ENCODE measurements at regions not wholly inside any gene's neighbourhood (a gene's known extent, or its start where the extent isn't known, plus 50 kb on each side); places are given as distances from the start of the nearest gene placed in this dataset.

GRCh38 chr4:14364953-14365536 lies 637.2 kb upstream of the CPEB2 start:
- DNase-seq (ENCODE audit: low spot score), result peak; percentile 43
- TF ChIP-seq CTCF (IDR thresholded peaks at IDR 0.05), result no peak
- peak; percentile 49 for TF ChIP-seq POLR2AphosphoS5 (IDR thresholded peaks at IDR 0.05)
- Histone ChIP-seq H3K27me3 (replicated peaks; ENCODE audit: insufficient read depth) (no peaks in the 10 kb centered on the region), H3K36me3 (no peaks in the 10 kb centered on the region), H3K27ac (no peak overlapping the region), H3K4me3 (no peak overlapping the region), H3K4me1 (replicated peaks) (no peaks in the 10 kb centered on the region), H3K9me3 (no peaks in the 10 kb centered on the region)
- intact Hi-C loops (cut with DNase I), result no loop called here

- no peak overlapping the region for H3K27ac ChIP-seq
- intact Hi-C loops (cut with DNase I), result no loop called here
- no peaks in the 10 kb centered on the region for H3K4me1 ChIP-seq (replicated peaks)
- H3K4me3 ChIP-seq, result no peak overlapping the region
- no peak for TF ChIP-seq POLR2A (IDR thresholded peaks at IDR 0.05)
- no peak for TF ChIP-seq CTCF (IDR thresholded peaks at IDR 0.05)
- no peak for TF ChIP-seq POLR2AphosphoS5 (IDR thresholded peaks at IDR 0.05)
- H3K27me3 ChIP-seq (replicated peaks; ENCODE audit: insufficient read depth), result no peaks in the 10 kb centered on the region
- H3K9me3 ChIP-seq, result no peaks in the 10 kb centered on the region
- no peaks in the 10 kb centered on the region for H3K36me3 ChIP-seq
- no peak for DNase-seq (ENCODE audit: low spot score)
- 50% methylated on average over 4 of the region's 4 CpGs for WGBS
Measured at GRCh38 chr4:14368391-14368790, 633.9 kb upstream of the CPEB2 start.

DNA sequence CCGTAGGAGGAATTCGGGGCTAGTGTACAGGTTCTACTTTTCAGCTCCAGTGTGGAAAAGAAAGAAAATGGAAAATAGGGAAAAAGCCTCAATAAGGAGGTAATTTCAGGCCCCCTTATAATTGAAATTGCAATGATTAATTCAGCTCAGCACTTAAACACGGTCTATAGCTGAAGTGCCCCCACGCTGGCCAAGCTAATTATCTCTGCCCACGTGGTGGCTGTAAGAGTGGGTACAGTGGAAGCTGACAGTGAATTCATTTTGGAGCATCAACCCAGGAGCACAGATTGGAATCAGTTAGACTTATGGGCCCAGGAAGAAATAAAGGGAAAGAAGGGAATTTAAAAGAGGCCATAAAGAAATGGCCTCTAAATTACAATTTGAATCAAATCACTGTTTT lies 631.1 kb upstream of the CPEB2 start:
- TF ChIP-seq POLR2A (IDR thresholded peaks at IDR 0.05) (no peak), POLR2AphosphoS5 (IDR thresholded peaks at IDR 0.05) (no peak), CTCF (IDR thresholded peaks at IDR 0.05) (no peak)
- intact Hi-C loops (cut with DNase I), result no loop called here
- H3K27me3 ChIP-seq (replicated peaks; ENCODE audit: insufficient read depth), result no peaks in the 10 kb centered on the region
- no peaks in the 10 kb centered on the region for H3K36me3 ChIP-seq
- no peaks in the 10 kb centered on the region for H3K4me1 ChIP-seq (replicated peaks)
- H3K9me3 ChIP-seq, result no peaks in the 10 kb centered on the region
- WGBS, result 73% methylated on average over 5 of the region's 5 CpGs
- no peak for DNase-seq (ENCODE audit: low spot score)
- no peak overlapping the region for H3K27ac ChIP-seq
- H3K4me3 ChIP-seq, result no peak overlapping the region

- no peaks in the 10 kb centered on the region for H3K4me1 ChIP-seq (replicated peaks)
- intact Hi-C loops (cut with DNase I), result no loop called here
- H3K27ac ChIP-seq, result no peak overlapping the region
- no peak for DNase-seq (ENCODE audit: low spot score)
- no peaks in the 10 kb centered on the region for H3K27me3 ChIP-seq (replicated peaks; ENCODE audit: insufficient read depth)
- WGBS, result 81% methylated on average over 5 of the region's 5 CpGs
- H3K9me3 ChIP-seq, result no peaks in the 10 kb centered on the region
- no peak overlapping the region for H3K4me3 ChIP-seq
- H3K36me3 ChIP-seq, result no peaks in the 10 kb centered on the region
- TF ChIP-seq CTCF (IDR thresholded peaks at IDR 0.05) (no peak), POLR2A (IDR thresholded peaks at IDR 0.05) (no peak), POLR2AphosphoS5 (IDR thresholded peaks at IDR 0.05) (no peak)
Measured at GRCh38 chr4:14375816-14376215, 626.5 kb upstream of the CPEB2 start.

DNA sequence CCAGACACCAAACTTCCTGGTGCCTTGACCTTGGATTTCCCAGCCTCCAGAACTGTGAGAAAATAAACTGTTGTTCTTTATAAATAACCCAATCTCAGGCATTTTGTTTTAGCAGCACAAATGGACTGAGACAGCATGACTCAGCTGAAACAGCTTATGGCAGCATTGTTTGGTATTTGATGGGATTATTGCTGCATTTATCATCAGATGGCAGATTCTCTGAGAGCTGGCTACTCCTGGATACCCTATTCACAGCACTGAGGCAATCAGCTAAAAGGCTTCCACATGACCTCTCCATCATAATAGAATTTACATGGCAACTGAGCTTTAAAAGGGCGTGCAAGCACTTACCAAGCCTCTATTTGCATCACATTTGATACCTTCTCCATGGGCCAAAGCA lies 623.1 kb upstream of the CPEB2 start:
- intact Hi-C loops (cut with DNase I), result no loop called here
- Histone ChIP-seq H3K27me3 (replicated peaks; ENCODE audit: insufficient read depth) (no peaks in the 10 kb centered on the region), H3K4me1 (replicated peaks) (no peaks in the 10 kb centered on the region), H3K4me3 (no peak overlapping the region), H3K36me3 (no peaks in the 10 kb centered on the region), H3K9me3 (no peaks in the 10 kb centered on the region), H3K27ac (no peak overlapping the region)
- no peak for TF ChIP-seq POLR2A (IDR thresholded peaks at IDR 0.05)
- TF ChIP-seq CTCF (IDR thresholded peaks at IDR 0.05), result no peak
- TF ChIP-seq POLR2AphosphoS5 (IDR thresholded peaks at IDR 0.05), result no peak
- no peak for DNase-seq (ENCODE audit: low spot score)
- WGBS, result 96% methylated on average over 1 of the region's 1 CpG
